GM18511 (cell line): ENCODE measurements at regions not wholly inside any gene's neighbourhood (a gene's known extent, or its start where the extent isn't known, plus 50 kb on each side); places are given as distances from the start of the nearest gene placed in this dataset.
"Not testable (repeated sequence)": the region's sequence is repeated elsewhere in the genome, so short reads cannot be mapped to it uniquely, and the experiment has no call there.

Experiments
- ATAC-seq: cut with Tn5 transposase; IDR thresholded peaks from one replicate; pipeline ENCODE4 v1.9.1; 2021; ENCODE audit warnings: mild to moderate bottlenecking, moderate library complexity; ENCODE audit not compliant: unreplicated experiment

GRCh38 chr11:25159341-25159740 lies 662.5 kb downstream of the LUZP2 start:
- no peak for ATAC-seq

GRCh38 chr11:25163421-25163820 lies 666.6 kb downstream of the LUZP2 start:
- no peak for ATAC-seq

DNA sequence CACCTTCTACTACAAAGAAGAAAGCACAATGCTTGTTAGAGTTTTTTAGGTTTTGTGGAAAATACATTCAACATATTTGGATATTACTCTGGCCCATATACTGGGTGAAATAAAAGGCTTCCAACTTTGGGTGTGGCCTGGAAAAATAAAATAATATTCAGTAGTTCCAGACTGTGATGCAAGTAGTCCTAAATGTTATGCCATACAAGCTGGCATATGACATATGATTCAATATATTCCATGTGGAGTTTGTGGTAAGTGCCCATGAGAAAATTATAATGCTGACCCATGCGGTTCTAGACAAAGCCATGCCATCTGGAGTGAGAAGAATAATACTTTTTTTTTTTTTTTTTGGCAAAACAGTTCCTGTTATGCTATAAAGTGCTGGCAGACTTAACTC lies 683.3 kb downstream of the LUZP2 start:
- ATAC-seq, result no peak

DNA sequence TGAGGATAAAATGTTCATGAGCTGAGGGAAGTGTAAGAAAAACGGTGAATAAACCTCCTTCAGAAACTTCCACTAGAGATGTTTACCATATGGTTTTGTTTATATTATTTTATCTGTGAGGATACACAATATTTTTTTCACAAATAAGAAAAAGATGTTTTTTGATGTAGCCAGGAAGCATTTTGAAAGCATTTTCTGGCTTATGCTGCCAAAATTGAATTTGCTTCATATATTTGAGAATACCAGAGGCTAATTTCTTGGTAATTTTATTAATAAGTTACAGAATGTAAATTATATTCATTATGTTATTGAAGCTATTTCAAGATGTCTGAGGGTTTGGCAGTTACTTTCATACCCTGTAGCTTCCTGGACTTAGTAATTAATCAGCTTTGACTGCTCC lies 686.6 kb downstream of the LUZP2 start:
- no peak for ATAC-seq

DNA sequence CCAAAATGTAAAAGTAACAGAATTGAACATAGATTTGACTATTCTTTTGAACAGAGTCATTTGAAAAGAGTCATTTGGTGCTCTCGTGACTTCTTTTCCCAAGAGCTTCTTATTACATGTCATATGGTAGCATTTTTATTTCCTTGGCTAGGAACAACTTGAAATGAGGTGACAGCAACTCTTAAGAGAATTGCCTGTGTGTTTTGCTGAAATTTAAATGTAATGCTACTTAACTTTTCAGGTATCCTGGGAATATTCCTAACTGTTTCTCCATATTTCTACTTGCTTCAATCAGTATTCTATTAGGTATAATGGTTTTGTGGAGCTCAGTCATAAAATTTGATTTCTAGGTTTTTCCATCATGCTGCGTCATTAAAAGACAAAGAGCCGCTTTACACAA lies 700.7 kb downstream of the LUZP2 start:
- no peak for ATAC-seq

DNA sequence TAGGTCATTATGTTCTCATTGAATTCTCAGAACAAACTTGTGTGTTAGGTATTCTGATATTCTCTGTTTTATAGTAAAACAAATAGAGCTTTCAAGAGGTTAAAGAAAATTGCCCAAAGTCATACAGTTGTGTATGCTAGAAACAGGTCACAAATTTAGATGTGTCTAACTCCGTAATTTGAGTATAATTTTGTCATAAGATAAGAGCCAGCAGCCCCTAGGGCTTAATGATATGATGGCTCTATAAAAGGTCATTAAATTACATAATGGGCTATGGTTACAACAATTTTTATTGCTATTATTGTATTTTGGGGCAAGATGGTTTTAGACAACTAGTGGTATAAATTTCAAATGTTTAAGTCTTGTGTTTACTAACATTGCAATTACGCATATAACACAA lies 701.9 kb downstream of the LUZP2 start:
- no peak for ATAC-seq

DNA sequence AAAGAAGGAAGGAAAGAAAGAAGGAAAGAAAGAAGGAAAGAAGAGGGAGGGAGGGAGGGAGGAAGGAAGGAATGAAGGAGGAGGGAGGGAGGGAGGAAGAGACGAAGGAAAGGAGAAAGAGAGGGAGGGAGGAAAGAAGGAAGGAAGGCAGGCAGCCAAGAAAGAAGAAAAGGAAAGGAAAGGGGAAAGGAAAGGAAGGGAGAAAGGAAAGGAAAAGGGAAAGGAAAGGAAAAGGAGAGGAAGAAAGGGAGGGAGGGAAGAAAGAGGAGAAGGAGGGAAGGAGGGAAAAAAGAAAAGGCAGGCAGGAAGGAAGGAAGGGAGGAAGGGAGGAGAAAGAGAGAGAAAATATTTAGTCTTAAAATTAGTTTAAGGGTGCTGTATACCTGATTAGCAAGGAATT lies 704.1 kb downstream of the LUZP2 start:
- ATAC-seq, result no peak

DNA sequence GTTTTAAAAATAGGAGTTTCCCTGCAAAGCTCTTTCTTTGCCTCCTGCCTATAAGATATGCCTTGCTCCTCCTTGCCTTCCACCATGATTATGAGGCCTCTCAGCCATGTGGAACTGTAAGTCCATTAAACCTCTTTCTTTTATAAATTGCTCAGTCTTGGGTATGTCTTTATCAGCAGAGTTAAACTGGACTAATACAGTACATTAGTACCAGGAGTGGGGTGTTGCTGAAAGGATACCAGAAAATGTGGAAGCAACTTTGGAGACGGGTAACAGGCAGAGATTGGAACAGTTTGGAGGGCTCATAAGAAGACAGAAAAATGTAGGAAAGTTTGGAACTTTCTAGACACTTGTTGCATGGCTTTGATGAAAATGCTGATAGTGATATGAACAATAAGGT lies 709.9 kb downstream of the LUZP2 start:
- no peak for ATAC-seq

DNA sequence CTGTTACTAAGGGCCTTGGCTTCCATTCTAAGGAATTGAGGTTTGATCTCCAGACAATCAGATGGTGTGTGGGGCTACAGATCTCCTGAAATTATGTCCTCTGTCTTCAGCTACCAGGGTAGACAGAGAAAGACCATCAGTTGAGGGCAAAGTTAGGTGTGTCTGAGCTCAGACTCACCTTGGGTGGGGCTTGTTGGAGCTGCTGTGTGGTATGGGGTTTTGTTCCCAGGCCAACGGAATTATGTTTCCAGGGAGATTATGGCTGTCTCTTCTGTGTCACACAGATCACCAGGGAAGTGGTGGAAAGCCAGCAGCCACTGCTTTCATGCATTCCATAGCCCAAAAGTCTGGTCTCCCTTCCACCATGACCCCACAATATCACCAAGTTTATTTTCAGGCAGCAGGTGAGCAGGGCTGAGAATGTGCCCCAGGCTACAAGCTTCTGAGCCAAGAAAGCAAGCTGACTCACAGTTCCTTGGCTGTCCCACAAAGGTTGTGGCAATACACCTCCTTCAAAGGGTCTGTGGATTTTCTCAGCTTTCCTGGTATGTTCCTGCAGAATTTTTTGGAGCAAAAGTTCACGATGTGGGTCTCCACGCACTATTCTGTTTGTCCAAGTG lies 714.9 kb downstream of the LUZP2 start:
- ATAC-seq, result no peak

GRCh38 chr11:25214535-25215176 lies 717.8 kb downstream of the LUZP2 start:
- ATAC-seq, result no peak

DNA sequence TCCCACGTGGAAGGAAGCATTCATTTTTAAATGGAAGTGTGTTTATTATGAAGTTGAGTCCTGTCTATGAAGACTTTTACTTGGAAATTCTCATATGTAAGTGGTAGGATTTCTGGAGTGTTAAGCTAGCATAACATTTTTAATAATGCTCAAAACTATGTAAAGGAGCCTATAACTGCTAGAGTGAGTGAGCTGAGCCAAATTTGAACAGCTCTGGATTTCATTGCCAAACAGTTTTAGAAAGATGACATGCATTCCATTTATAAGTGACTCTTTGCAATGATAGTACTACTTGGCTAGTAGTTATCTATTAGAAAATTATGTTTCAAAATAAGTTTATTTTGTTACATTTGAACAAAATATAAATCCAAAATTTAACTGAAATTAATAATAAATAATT lies 721.2 kb downstream of the LUZP2 start:
- no peak for ATAC-seq

DNA sequence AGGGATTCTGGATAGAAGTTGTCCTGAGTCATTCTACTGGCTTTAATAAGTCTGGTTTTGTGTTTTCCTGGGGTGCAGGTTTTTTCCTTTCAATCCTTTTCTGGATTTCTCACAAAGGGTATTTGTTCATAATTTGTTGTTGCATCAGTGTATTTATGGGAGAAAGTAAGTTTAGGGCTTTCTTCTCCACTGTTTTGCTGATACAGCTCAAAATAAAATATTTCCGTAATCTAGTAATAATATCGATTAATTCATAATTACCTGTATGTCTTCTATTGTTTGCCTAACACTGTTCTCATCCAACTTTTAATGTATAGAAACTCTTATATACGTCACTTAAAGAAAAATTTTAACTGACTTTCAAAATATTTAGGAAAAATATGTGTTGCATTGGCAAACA lies 728.2 kb downstream of the LUZP2 start:
- no peak for ATAC-seq

GRCh38 chr11:25242928-25243327 lies 746.1 kb downstream of the LUZP2 start:
- ATAC-seq, result no peak

GRCh38 chr11:25244126-25244525 lies 747.3 kb downstream of the LUZP2 start:
- ATAC-seq, result no peak

DNA sequence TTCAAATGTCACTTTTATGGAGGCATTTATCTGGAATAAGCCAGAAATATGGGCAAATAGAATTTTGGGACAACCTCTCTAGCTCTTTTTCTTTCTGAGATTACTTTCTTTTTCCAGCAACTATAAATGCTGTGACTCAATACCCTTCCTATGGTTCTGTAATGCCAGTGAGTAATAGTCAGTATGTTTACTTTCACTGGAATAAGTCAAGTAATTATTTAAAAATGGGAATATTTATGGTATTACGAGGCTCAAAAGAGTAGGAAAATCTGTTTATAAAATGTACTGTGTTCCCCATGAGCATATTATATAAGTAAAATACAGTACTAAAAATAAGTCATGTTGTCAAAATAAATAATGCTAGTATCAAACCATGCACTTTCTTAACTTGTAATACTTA lies 750.5 kb downstream of the LUZP2 start:
- no peak for ATAC-seq

DNA sequence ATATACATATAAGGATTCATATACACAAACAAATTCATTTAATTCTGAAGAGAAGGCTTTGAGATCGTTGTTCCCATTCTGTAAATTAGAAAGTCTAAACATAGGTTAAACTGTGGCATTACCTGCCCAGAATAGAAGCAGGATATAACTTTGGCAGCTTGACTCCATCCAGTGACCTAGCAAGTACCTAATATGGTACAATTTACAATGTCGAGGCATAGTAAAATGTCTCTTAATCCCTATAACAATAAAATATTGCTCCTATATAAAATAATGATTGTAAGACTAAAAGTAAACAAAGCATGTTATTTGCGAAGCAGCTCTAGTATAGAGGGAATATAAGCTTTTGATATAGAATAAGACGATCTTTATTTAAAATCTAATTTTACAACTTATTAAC lies 756.0 kb downstream of the LUZP2 start:
- ATAC-seq, result no peak

GRCh38 chr11:25263861-25264260 lies 767.0 kb downstream of the LUZP2 start:
- ATAC-seq, result not testable (repeated sequence)

DNA sequence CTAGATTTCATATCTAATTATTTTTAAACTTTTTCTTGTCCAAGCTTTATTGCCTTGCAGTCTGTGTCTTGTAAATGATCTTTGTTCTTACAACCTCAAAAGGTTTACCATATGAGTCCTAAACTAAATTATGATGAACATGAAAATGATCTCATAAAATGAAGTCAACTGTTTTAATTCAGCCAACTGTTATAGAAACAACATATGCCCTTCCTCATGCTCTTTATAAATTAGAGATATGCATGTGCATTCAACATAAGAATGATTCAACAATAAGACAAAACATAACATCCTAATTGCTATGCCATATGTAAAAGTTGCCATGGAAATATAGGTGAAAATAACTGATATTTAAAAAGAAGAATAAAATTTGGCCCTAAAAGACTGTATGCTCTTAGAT lies 774.4 kb downstream of the LUZP2 start:
- no peak for ATAC-seq

DNA sequence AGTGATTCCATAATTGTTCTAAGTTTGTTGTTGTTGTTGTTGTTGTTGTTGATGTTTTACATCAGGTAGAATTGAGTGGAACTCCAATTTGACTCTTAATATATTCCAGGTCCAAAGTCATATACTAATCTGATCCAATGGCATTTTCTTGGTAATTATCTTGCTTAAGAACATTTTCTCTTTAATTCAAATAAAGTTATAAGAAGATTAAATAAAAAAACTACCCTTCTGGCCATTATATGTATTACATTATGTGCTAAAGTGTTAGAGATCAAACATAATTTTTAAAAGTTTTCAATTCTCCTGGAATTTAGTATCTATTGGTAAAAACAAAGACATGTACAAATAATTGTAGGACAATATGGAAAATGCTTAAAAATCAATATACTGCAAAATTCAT lies 775.4 kb downstream of the LUZP2 start:
- ATAC-seq, result no peak

GRCh38 chr11:25280821-25281220 lies 784.0 kb downstream of the LUZP2 start:
- ATAC-seq, result not testable (repeated sequence)

- ATAC-seq, result no peak
Observed at GRCh38 chr11:25293166-25293565, 796.3 kb downstream of the LUZP2 start.

DNA sequence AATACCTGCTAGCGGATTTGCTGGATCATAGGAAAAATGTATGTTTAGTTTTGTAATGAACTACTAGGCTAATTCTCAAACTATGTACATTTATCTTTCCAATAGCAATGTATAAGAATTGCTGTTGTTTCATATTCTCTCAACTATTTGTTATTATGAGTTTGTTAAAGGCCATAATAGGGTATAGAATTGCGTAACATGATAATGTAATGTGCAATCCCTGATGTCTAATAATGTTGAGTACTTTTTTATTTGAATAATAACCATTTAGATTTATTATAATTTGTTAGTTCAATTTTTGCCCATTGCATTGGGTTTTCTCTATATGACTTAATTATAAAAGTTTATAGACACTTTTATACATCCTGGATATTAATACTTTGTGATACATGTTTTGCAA lies 801.6 kb downstream of the LUZP2 start:
- ATAC-seq, result no peak

DNA sequence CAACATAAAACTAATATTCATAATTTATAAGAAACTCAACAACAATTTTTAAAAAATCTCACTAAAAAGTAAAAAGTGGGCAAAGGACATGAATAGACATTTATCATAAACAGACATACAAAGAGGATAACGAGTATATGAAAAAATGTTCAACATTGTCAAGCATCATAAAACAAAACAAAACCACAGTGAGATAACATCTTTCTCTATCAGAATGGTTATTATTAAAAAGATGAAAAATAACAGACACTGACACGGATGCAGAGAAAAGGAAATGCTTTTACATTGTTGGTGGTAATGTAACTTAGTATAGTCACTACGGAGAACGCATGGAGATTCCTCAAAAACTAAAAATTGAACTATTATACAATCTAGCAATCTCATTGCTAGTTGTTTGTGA lies 813.0 kb downstream of the LUZP2 start:
- ATAC-seq, result no peak
